Spleen (tissue), 11 donors: ENCODE measurements at regions not wholly inside any gene's neighbourhood (a gene's known extent, or its start where the extent isn't known, plus 50 kb on each side); places are given as distances from the start of the nearest gene placed in this dataset.

Source experiments
- DNase-seq: peaks from one replicate; pipeline ENCODE4 v3.0.0-alpha.2; 2020
- H3K27ac ChIP-seq, 8 donors: fragments of 200-600 bp; sonication (generic) in 7 of 8; 1 replicate in 4 of 8; 2 replicates in 4 of 8; pipeline versions ENCODE4 v1.5.0 to v1.8.0; 2016 to 2021; ENCODE audit warnings: inconsistent platforms in 4 of 8, mild to moderate bottlenecking in 4 of 8, moderate library complexity in 1 of 8
- H3K27me3 ChIP-seq, 7 donors: fragments of 200-600 bp; sonication (generic) in 6 of 7; replicated peaks in 1 of 7; 1 replicate in 4 of 7; 2 replicates in 3 of 7; pipeline versions ENCODE4 v1.5.0 to v1.8.0; 2016 to 2021; ENCODE audit warnings: inconsistent platforms in 3 of 7, mild to moderate bottlenecking in 1 of 7
- H3K36me3 ChIP-seq, 6 donors: fragments of 200-600 bp; sonication (generic) in 5 of 6; 1 replicate in 4 of 6; 2 replicates in 2 of 6; pipeline versions ENCODE4 v1.5.0 to v1.8.0; 2016 to 2021; ENCODE audit warnings: inconsistent platforms in 2 of 6
- H3K4me1 ChIP-seq, 6 donors: fragments of 200-600 bp; sonication (generic) in 5 of 6; 1 replicate in 3 of 6; 2 replicates in 3 of 6; pipeline versions ENCODE4 v1.5.0 to v1.8.0; 2016 to 2021; ENCODE audit warnings: inconsistent platforms in 3 of 6
- H3K4me3 ChIP-seq, 8 donors: fragments of 200-600 bp; sonication (generic) in 7 of 8; 1 replicate in 4 of 8; 2 replicates in 4 of 8; pipeline versions ENCODE4 v1.5.0 to v1.8.0; 2016 to 2021; ENCODE audit warnings: inconsistent platforms in 4 of 8, mild to moderate bottlenecking in 4 of 8, moderate library complexity in 2 of 8
- H3K9me3 ChIP-seq, 8 donors: fragments of 200-600 bp; sonication (generic) in 7 of 8; 1 replicate in 4 of 8; 2 replicates in 4 of 8; pipeline versions ENCODE4 v1.5.0 to v1.8.0; 2016 to 2021; ENCODE audit warnings: inconsistent platforms in 4 of 8
- CTCF ChIP-seq, 11 experiments: fragments of 200-600 bp in 7 of 11; fragments of 450-650 bp in 4 of 11; sonication (generic) in 4 of 11; IDR thresholded peaks in 8 of 11; conservative IDR thresholded peaks in 3 of 11; 1 replicate in 7 of 11; 2 replicates in 4 of 11; pipeline versions ENCODE4 v1.4.0 to v1.8.0; 2016 to 2021; ENCODE audit warnings: antibody characterized with exemption in 11 of 11, inconsistent platforms in 4 of 11, mild to moderate bottlenecking in 1 of 11
- POLR2A ChIP-seq, 3 donors: fragments of 450-650 bp; IDR thresholded peaks; one replicate each; pipeline ENCODE4 v1.5.1; 2017; ENCODE audit warnings: antibody characterized with exemption in 3 of 3, mild to moderate bottlenecking in 1 of 3
- POLR2AphosphoS5 ChIP-seq, 3 donors: sonication (generic); formaldehyde crosslinking; IDR thresholded peaks; one replicate each; pipeline ENCODE4 v1.5.1; 2017; ENCODE audit warnings: antibody characterized with exemption in 3 of 3
- WGBS, 5 donors: extraction: QIAGEN DNeasy Blood & Tissue Kit in 3 of 5; methylation state at CpG; one replicate each; pipeline versions ENCODE4 v1.1.5 to v1.1.7; 2013 to 2018; 5-methylcytosine and 5-hydroxymethylcytosine counted together
- intact Hi-C: fragments of 100-400 bp; cut with DNase I; formaldehyde crosslinking; loops from one replicate; pipeline ENCODE4 v1.15.0; 2023; ENCODE audit warnings: low total_unique reads
- donor health status: healthy with polysubstance abuse.
- donor health status: DM: no; HTN: no; CAD: no; lungs with moderate emphysema.
- donor health status: DM: no; HTN: no; CAD: no.
- donor health status: Bipolar disorder and iron deficiency.
- donor health status: healthy.
- donor health status: DM: no; HTN: no; CAD: no.
- donor health status: DM: yes; HTN: yes; CAD: no.

- WGBS, 5 donors: 59 to 77% (median 74%) methylated on average over 2 of the region's 2 CpGs
- no peak overlapping the region for H3K27ac ChIP-seq
- intact Hi-C loops: no loop called here
Measured at GRCh38 chr6:105568142-105568541, 165.3 kb upstream of the PREP start.

GRCh38 chr6:105567140-105567539 lies 164.3 kb upstream of the PREP start:
- no peaks in the 10 kb centered on the region for H3K27me3 ChIP-seq
- H3K27ac ChIP-seq: no peak overlapping the region
- H3K36me3 ChIP-seq: no peaks in the 10 kb centered on the region
- 76 to 88% (median 87%) methylated on average over 4 of the region's 4 CpGs for WGBS, 5 donors
- TF ChIP-seq POLR2A (IDR thresholded peaks at IDR 0.05) (no peak), POLR2AphosphoS5 (IDR thresholded peaks at IDR 0.05) (no peak), CTCF (IDR thresholded peaks at IDR 0.05 in 8 of 11, conservative IDR thresholded peaks at IDR 0.05 in 3 of 11) (no peak)
- H3K9me3 ChIP-seq: peaks cover 0 to 7% (median 3%) of the 10 kb centered on the region in 8 donors
- DNase-seq: no peak
- intact Hi-C loops: no loop called here
- H3K4me1 ChIP-seq: no peaks in the 10 kb centered on the region
- H3K4me3 ChIP-seq: no peak overlapping the region

More at GRCh38 chr6:105568142-105568541, 165.3 kb upstream of the PREP start:
- H3K27me3 ChIP-seq: no peaks in the 10 kb centered on the region
- H3K36me3 ChIP-seq: no peaks in the 10 kb centered on the region
- TF ChIP-seq POLR2A (IDR thresholded peaks at IDR 0.05): no peak
- no peak for TF ChIP-seq CTCF (IDR thresholded peaks at IDR 0.05 in 8 of 11, conservative IDR thresholded peaks at IDR 0.05 in 3 of 11)
- TF ChIP-seq POLR2AphosphoS5 (IDR thresholded peaks at IDR 0.05): no peak
- no peaks in the 10 kb centered on the region for H3K4me1 ChIP-seq
- no peaks in the 10 kb centered on the region for H3K9me3 ChIP-seq
- no peak overlapping the region for H3K4me3 ChIP-seq
- no peak for DNase-seq

- TF ChIP-seq CTCF (IDR thresholded peaks at IDR 0.05 in 8 of 11, conservative IDR thresholded peaks at IDR 0.05 in 3 of 11) (no peak), POLR2AphosphoS5 (IDR thresholded peaks at IDR 0.05) (no peak), POLR2A (IDR thresholded peaks at IDR 0.05) (no peak)
- Histone ChIP-seq H3K36me3 (no peaks in the 10 kb centered on the region), H3K9me3 (peaks cover 0 to 7% (median 3%) of the 10 kb centered on the region in 8 donors), H3K27ac (no peak overlapping the region), H3K27me3 (no peaks in the 10 kb centered on the region), H3K4me3 (no peak overlapping the region), H3K4me1 (no peaks in the 10 kb centered on the region)
- 85 to 97% (median 93%) methylated on average over 6 of the region's 6 CpGs for WGBS, 5 donors
- DNase-seq: no peak
- intact Hi-C loops: no loop called here
Measured at GRCh38 chr6:105566503-105566902, 163.6 kb upstream of the PREP start.

- H3K9me3 ChIP-seq: peaks cover 0 to 7% (median 3%) of the 10 kb centered on the region in 8 donors
- no peaks in the 10 kb centered on the region for H3K4me1 ChIP-seq
- no peak for TF ChIP-seq POLR2A (IDR thresholded peaks at IDR 0.05)
- TF ChIP-seq POLR2AphosphoS5 (IDR thresholded peaks at IDR 0.05): no peak
- no peak for TF ChIP-seq CTCF (IDR thresholded peaks at IDR 0.05 in 8 of 11, conservative IDR thresholded peaks at IDR 0.05 in 3 of 11)
- no peak overlapping the region for H3K4me3 ChIP-seq
- H3K27ac ChIP-seq: no peak overlapping the region
- no peaks in the 10 kb centered on the region for H3K36me3 ChIP-seq
- DNase-seq: no peak
- intact Hi-C loops: no loop called here
- WGBS, 5 donors: 88 to 94% (median 91%) methylated on average over 6 of the region's 6 CpGs
- no peaks in the 10 kb centered on the region for H3K27me3 ChIP-seq
Measured at GRCh38 chr6:105564121-105564902, 161.4 kb upstream of the PREP start.
